AG20443 (cell line): ENCODE measurements at regions not wholly inside any gene's neighbourhood (a gene's known extent, or its start where the extent isn't known, plus 50 kb on each side); places are given as distances from the start of the nearest gene placed in this dataset.

ENCODE experiments used
- DNase-seq: peaks from one replicate; pipeline ENCODE4 v3.0.0; 2012; ENCODE audit warnings: low spot score, mixed read lengths

DNA sequence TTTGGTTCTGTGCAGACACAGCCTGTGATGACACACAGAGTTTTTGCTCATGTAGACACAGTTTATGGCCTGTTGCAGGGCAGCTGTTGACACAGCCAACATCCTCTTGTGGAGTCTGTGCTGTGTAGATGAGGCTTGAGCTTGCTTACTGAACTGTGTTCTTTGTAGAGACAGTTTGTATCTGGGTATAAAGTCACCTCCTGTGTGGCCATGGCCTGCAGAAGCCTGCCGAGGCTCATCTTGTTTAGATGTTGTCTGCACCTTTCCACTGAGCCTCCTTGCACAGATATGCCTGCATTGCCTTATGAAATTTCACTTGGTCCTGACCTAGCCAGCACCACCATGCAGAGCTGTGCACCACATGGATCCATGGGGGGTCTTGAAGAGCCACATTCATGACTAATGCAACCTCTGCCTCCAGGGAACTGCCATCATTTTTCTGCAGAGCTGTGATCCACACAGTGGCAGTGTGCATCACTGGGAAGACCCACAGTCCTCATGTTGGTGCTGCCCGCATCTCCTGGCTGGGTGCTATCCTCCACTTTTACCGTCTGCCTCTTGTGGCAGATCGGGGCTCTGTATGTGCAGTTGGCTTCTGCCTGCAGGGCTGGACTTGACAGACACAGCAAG, 198.0 kb upstream of the MAMLD1 start:
- no peak for DNase-seq

DNA sequence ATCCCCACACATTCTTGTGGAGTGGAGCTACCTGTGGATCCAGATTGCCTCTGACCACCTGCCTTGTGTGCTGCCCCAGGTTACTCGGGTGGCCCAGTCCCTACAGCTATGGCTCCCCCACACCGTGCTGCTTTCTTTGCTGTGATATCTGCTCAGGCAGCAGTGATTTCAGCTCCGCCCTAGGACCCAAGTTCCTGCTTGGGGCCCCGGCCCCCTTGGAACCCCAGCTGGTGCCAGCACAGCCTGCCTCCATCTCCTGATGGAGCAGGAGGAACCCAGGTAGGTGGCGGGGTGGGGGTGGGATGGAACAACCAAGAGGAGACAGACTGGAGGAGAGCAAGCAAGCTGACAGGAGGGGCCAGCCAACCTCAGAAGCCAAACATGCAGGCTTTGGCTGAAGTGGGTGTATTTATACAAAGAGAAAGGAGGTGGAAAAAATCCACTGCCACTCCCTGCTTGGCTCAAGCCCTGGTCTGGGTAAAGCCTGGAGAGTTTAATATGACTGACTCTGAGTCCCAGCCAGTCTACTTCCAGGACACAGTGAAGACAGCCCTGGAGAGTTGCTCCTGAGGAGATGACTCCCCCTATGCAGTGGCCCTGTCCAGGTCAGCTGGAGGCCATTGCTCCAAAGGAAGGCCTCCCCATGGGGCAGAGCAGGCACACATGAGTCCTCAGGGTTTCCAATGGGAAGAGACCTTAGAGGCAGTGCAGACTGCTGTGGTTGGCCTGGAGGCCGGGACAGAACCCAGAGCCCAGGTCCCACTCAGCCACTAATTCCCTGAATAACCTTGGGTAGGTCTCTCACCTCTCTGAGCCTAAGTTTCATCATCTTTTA, 197.1 kb upstream of the MAMLD1 start:
- no peak for DNase-seq

DNA sequence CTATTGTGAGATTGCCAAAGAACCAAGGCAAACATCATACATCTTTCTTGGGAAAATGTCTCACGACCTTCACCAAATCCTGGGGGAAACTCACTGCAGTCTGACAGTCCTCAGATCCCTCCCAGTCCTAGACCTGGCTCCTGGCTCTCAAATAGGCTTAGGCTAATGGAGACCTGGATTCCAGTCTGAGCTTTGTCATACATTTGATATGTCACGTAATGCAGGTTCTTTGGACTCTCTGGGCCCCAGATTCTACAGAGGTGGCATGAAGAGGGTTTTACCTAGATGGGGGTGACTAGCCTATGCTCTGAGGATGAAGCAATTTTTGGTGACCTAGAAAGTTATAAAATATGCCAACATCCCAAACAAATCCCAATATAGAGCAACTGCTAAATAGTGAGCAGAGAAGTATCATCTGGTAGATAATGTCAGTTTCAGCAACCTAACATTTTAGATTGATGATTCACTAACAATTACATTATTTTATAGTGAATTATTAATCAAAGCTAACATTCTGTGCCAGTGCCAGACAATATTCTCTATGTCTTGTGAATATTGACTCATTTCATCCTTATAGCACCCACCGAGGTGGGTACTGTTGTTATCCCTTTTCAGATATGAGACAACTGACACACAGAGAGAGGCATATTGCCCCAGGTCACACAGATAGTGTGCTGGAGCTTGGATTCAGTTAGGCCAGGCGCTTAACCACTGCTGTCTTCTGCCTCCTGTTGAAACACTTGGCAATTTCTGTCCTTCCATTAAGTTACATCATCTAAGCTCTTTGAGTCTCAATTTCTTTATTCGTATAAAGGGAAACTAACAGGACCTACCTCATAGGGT, 195.4 kb upstream of the MAMLD1 start:
- no peak for DNase-seq

DNA sequence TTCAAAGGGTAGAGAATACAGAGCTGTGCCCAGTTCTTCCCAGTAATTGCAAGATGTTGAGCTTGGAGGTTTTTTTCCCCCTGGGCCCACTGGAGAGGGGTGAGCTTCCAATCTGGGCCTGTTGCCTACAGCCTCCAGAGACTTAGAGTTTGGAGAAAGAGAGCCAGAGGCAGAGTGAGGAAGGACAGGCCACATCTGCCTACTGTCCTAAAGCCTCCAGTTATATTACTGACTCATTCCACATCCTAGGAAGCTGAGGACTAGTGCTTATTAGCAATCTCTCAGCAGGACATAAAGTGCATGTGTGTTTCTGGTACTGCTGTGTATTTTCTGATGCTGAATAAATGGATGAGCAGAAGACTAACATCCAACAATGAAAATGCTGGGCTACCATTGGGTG, 181.0 kb upstream of the MAMLD1 start:
- peak; percentile 16 for DNase-seq

DNA sequence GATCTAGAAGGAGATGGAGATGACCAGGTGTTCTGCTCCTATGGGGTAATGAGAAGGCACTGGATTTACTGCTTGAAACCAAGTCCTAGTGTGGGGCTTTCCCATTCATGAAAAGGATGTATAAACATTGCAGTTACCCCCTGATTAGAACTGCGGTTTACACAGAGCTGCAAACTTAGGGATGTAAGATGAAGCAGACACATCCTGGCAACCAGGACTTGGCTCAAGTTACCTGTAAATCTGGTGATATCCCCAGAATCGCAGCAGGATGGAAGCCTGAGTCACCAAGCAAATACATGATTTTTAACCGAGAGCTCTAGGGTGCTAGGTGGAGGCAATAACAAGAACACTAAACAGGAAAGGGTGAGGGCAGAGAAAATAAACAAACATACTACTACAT, 178.6 kb upstream of the MAMLD1 start:
- DNase-seq, result no peak

DNA sequence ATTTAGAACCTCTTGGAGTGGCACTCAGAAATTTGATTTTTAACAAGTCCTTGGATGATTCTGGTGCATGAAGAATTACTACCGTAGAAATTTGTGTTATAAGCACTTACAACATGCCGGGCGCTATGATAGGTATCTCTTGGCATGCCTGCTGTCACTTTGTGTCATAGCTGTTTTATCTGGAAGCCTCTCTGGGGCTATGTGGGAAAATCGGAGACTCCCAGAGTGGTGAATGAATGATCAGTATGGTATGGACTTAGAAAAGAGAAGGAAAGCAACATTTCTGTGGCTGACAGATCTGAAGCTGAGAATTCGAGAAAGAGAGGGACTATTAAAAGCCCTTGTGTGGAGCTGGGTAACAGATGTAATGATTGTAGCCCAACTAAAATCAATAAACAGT, 177.4 kb upstream of the MAMLD1 start:
- DNase-seq, result no peak

DNA sequence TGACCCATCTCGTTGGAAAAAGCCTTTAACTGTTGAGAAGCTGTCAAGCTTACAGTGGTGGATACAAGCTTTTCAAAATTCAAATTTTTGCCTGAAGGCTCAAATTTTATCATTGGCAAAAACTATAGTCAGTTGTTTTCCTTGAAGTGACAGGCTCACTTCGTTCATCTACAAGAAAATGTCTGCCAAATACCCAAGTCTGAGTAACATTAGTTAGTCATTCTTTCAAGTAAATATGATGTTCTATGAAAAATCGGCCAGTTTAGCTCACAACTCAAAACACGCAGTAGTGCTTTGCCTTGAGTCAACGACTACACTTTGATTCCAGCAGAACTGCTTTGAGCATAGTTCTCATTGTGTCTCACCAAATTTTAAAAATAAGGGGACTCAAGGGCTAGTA, 170.3 kb upstream of the MAMLD1 start:
- no peak for DNase-seq

DNA sequence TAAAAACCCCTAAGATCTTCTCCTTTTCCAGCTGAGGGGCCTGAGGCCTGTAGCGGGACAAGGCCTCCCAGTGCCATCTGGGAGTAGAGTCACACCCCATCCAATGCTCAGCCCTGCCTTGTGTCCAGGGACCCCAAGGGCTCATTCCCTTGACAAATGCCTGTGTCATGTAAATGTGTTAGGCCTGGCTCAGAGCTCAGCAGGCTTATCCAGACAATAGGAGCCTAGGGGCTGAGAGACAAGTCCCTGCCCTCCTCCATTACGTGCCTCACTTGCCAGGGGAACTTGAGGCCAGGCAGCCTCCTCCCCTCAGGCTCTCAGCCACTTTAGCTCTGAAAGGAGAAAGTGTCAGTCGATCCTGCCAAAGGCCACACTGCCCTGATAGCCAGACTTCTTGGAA, 166.8 kb upstream of the MAMLD1 start:
- DNase-seq, result no peak

DNA sequence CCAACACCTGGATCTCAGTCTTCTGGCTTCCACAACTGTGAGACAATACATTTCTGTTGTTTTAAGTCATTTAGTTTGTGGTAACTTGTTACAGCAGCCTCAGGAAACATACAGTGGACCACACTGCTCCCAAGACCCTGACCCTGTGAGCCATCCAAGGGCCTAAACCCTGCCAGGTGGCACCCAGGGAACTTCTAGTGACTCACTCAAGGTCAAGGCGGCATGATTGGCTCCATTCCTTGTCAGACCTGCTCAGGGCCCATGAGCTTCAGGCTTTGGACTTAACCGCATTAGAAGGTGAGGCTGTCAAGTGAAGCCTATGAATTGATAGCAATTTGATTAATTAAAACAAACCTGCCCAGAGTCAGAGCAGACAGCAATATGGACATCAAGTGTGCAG, 165.7 kb upstream of the MAMLD1 start:
- no peak for DNase-seq

DNA sequence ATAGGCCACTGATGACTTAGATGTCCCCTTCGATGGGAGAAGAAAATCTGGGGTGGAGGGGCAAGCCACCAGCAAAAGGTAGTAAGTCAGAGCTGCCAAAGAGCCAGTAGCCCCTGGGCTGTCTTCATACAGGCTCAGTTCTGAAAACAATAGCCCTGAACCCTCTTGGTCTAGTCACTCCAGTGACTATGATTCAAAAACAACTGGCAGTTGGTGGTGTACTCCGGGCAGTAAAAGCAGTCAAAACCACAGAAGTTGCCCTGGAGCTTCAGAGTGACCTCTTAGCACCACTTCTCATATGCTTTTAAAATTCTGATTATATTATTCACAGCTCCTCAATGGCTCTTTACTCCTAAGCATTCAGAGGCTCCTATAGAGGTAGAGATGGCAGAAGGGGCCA, 164.3 kb upstream of the MAMLD1 start:
- no peak for DNase-seq

DNA sequence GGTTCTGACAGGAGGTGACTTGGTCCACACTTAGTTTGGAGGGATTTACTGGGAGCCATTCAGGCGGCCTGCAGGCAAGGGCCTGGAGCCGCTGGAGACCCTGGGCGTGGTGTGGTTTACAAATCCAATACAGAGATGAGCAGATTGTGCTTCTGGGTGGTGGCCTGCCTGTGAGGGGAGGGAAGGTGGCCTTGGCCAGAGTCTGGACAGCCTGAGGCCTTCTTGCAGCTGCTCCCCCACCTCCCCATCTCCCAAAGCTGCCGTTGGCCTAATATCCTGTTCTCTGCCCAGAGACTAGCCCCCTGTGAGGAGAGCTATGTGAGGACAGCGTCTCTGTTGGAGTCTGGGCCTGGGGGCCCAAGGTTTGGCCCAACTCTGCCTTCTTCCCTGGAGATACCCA, 163.9 kb upstream of the MAMLD1 start:
- no peak for DNase-seq

DNA sequence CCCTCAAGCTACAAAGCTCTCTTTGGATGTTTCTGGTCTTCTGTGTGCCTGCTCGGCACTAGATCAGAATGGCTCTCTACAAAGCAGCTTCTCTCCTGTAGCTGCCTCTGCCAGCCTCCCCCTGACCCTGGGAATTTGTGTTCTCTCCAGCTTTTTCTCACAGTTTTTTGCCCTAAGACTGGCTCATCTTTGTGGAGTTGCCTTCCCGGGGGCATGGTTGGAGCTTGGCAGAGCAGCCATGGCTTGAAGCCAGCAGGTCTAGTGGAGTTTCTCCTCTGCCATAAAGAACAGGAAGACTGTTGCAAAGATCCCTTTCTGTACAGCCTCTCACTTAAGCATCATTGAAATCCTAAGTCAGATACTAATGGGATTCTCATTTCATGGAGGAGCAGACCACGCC, 163.3 kb upstream of the MAMLD1 start:
- no peak for DNase-seq

DNA sequence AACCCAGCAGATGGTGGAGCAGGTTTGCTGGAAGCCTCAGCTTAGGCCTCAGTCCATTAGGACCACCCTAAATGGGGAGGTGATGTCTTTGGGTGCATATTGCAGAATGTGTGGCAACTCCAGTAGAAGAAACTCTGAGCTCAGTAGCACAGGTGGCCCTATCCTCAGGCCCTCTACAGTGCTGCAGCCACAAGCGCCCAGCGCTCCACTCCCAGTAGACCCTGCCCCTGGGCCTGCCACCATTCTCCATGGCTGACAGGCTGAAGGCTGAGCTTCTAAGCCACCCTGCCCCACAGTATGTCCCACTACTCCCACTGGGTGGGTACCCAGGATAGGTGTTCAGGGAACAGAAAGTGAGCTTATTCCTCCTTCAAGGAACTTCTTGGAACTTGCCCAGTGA, 162.8 kb upstream of the MAMLD1 start:
- DNase-seq, result no peak

DNA sequence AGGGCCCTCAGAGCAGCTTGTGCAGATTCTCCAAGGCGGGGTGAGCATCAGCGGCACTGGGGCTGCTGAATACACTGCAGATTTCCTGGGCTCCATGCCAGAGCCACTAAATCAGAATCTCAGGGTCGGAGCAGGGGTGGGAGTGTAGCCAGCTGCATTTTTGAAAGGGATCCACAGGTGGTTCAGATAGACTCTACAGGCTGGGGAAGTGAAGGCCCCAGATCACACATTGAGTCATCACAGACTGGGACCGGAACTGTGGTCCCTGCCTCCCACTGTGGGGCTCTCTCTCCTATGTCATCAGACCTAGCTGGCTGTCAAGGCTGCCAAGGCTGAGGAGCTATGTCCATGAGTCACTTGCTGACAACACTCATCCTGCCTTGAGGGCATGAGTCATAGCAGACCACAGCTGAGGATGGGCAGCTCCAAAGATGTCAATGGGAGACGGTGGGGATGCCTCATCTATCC, 162.3 kb upstream of the MAMLD1 start:
- peak; percentile 92 for DNase-seq

DNA sequence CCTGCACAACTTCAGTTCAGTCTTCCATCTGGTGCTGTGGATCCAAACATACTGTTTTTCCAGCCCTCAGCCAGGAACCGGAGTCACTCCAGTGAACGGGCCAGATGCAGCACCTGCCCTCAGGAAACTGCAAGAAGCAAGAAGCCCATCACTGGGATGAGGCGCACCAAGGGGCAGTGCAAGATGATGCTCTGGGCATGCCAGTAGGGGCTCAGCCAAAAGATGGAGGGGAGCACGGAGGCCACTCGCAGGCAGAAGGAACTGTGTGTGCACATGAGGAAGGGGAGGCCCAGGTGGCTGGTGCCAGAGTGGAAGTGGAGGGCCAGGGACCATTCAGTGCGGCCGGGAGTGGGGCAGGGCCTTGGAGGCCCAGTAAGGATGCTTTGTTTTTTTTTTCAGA, 161.7 kb upstream of the MAMLD1 start:
- no peak for DNase-seq

DNA sequence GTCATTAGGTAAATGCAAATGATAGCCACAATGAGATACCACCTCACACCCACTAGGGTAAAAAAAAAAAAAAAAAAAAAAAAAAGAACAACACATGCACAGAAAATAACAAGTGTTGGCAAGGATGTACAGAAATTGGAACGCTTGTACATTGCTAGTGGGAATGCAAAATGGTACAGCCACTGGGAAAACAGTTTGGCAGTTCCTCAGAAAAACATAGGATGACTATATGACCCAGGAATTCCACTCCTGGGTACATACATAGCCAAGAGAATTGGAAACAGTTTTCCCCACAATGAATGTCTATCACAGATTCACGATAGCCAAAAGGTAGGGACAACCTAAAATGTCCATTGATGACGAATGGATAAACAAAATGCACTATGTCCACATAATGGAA, 161.3 kb upstream of the MAMLD1 start:
- DNase-seq, result no peak

DNA sequence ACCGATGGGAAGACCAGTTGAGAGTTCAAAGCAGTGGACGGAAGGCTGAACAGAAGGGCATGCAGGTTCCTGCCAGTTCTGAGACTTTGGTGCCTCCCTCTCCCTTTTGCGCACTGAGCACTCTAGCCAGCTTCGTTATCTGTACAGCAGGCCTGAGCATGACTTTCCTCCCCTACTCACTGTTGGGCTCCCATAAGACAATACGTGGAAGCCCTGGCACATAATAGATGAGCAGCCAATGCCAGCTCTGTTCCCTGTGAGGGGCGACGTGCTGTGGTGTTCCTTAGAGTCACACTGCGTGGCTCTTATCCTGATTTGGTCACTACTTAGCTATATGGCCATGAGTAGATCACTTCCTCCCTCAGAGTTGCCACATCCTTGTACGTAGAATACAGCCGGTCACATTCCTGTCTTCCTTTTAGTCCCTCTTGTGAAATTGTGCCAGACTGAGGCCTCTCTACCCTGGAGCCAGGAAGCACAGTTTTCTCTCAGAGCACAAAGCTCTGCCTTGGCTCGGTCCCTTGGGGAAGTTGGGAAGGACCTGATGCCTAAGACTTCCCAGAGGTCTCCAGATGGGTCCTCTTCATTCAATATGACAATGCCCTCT, 160.4 kb upstream of the MAMLD1 start:
- DNase-seq, result peak; percentile 50

DNA sequence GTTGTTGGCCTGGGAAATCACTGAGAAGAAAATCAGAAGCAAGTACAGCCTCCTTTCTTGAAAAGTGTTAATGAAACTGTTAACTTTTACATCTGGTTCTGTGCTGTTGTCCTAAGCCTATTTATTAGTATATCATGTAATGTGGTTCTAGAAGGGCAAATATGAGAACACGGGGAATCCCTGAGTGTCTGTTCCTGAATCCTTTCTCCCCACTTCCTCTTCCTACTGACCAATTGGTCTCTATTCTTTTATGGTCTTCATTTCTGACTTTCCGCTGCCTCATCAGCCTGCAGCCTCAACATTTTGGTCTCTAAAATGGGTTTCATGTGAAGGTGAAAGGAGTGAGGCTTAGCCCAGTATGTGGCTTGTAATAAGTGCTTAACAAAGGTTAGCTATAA, 159.9 kb upstream of the MAMLD1 start:
- DNase-seq, result no peak

DNA sequence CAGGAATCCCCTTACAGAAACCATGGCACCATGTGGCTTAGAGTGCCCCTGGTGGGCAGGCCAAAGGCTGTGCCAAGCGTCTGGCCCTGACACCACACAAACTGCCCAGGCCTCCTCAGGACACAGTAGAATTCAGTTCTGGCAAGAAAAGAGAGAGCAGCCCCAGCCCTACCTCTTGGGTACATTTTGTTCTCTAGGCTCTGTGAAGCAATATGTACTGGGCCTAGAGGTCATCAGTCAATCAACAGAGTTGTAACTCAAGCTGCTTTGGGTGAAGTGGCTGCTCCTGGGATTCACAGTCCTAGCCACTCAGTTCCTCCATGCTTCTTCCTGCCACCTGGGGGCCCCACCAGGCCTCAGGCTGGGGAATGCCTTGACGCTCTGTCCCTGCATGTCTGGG, 158.1 kb upstream of the MAMLD1 start:
- no peak for DNase-seq

DNA sequence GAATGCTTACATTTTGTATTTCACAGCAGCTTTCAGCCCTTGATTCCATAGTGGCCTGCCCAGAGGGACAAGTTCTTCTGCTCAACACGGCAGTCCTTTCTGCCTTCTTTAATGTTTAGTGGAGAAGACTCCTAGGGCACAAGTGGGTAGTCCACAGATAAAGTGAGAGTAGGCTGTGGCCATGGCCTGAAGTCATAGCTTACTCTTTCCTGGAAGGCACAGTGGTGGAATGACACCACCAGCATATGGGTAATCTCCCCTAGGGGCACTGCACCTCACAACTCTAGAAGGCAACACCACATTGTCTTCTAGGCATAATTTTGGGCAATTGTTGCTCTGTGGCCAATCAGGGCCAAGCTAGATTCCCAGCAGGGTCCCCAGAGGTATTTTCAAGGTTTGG, 155.4 kb upstream of the MAMLD1 start:
- no peak for DNase-seq

DNA sequence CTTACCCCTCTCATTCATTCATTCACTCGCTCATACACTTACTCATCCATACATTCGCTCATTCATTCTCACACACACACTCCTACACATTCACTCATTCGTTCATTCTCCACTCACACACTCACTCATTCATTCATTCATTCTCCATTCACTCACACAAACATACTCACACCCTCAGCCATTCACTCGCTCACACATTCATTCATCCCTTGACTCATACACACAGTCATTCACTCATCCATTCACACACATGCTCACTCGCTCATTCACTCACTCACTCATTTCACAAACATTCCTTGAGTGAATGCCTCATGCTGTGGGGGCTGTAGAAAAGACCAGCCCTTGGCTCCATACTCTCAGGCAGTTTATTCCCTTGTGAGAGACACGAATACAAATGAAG, 151.1 kb upstream of the MAMLD1 start:
- peak; percentile 25 for DNase-seq

DNA sequence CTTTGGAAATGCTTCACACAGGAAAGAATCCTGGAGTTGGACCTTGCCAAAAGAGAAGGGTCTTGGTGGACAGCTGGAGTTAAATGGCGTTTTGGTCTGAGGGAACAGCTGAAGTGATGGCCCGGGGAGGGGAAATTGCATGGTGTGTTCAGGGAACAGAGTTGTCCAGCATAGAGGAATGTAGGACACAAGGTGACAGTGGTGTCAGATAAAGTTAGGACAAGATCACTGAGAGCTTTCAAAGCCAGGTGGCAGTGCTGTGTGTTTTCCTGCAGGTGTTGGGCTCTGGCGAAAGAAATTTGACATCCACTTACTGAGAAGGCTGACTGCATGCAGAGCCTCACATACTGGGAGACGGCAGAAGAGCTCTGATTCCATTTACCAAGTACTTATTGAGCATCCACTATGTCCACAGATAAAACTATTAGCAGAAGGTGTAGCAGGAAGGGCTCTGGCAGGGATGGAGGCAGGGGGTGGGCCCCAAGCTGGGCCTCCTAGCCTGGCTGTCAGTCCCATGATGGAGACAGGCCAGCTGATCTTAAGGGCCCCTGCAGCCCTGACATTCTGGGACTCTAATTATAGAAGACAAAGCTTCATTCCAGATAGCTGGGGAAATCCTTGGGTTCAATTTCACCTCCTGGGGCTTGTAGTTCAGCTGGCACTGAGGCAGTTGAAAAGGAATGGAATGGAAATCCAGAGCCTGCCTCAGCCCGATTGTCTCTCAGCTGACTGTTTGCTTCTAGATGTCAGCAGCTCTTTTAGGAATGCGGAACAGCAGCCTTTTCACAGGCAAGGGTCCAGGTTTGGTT, 150.2 kb upstream of the MAMLD1 start:
- peak; percentile 17 for DNase-seq
